ENCODE measurements at regions not wholly inside any gene's neighbourhood (a gene's known extent, or its start where the extent isn't known, plus 50 kb on each side); places are given as distances from the start of the nearest gene placed in this dataset.

DNA sequence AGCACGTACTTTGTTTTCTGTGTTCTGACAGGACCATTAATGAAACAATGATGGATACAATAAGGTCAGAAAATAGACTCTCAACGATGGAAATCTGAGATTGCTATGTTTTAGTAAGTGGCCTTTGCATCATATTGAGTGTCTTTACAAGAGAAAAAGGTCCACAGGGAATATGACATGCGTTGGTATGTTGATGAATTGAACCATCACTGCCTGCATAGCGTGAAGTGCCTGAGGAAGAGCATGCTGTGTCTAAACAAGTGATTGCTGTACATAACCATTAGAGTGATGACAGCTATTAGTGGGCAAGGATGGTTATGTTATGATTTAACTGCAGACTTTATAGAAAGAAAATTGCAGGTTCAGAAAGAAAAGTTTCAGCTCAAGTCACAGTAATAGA is 623.2 kb downstream of the SLITRK5 start:
- in situ Hi-C loops (cut with HindIII; ENCODE audit: low sequenced_read_pairs), result no loop called here
- no peak for DNase-seq (ENCODE audit: low spot score)

- in situ Hi-C loops (cut with HindIII; ENCODE audit: low sequenced_read_pairs), result no loop called here
- DNase-seq (ENCODE audit: low spot score), result no peak
These were observed 632.0 kb downstream of the SLITRK5 start for GRCh38 chr13:88303157-88303556.

- in situ Hi-C loops (cut with HindIII; ENCODE audit: low sequenced_read_pairs), result no loop called here
- DNase-seq (ENCODE audit: low spot score), result no peak
These were observed 632.4 kb downstream of the SLITRK5 start for GRCh38 chr13:88303605-88304004.

DNA sequence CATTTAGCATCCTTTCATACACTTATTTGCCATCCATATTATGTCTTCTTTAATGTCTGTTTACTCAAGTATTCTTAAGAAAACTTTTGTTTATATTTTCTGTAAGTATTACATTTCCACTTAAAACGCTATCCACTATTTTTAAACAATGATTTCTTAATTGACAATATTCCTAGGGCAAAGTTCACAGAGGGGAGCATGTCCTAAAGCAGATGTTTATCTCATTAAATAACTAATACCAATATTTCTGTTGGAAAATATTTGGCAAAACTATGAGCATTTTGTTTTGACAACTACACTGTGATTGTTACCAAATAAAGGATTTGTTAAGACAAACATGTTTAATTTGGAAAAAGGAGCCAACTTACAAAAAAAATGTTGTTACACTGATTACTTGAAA is 643.3 kb downstream of the SLITRK5 start:
- DNase-seq (ENCODE audit: low spot score), result no peak
- in situ Hi-C loops (cut with HindIII; ENCODE audit: low sequenced_read_pairs), result no loop called here

DNA sequence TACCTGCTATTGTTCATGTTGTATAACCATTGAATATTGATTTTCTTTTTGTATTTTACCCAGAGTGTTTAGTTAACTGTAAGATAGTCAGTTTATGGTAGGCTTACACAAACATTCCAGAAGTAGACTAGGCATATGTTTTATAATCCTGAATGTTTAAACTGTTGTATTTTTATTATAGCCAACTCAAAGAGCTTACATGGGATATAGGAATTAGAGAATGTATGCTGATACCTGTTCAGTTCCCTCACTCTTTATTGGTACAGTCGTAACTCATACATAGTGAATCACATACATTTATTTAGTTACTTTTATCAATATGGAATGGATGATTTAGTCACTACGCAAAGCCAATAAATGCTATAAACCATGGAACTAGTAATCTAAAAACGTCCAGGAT is 657.9 kb downstream of the SLITRK5 start:
- DNase-seq (ENCODE audit: low spot score), result no peak
- in situ Hi-C loops (cut with HindIII; ENCODE audit: low sequenced_read_pairs), result no loop called here

DNA sequence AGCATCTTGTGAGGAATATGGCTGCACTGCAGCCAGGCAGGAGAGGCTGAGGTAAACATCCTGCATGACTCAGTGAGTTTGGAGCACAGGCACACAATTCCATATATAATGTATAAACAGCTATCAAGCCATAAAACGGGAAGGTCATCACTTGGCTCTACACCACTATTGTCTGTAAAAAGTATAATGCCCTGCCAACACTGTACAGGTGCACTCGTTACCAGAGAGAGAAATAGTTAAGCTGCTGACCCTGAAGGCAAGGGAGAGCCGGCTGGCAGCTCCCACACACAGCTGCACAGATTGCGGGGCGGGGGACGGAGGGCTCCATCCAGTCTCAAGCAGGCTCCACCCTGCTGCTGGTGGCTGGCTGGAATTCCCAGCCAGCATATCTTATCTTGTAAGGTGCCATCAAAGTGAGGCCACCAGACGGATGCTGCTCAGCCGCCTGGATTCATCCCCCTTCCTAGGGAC is 668.1 kb downstream of the SLITRK5 start:
- DNase-seq (ENCODE audit: low spot score), result no peak
- in situ Hi-C loops (cut with HindIII; ENCODE audit: low sequenced_read_pairs), result no loop called here

DNA sequence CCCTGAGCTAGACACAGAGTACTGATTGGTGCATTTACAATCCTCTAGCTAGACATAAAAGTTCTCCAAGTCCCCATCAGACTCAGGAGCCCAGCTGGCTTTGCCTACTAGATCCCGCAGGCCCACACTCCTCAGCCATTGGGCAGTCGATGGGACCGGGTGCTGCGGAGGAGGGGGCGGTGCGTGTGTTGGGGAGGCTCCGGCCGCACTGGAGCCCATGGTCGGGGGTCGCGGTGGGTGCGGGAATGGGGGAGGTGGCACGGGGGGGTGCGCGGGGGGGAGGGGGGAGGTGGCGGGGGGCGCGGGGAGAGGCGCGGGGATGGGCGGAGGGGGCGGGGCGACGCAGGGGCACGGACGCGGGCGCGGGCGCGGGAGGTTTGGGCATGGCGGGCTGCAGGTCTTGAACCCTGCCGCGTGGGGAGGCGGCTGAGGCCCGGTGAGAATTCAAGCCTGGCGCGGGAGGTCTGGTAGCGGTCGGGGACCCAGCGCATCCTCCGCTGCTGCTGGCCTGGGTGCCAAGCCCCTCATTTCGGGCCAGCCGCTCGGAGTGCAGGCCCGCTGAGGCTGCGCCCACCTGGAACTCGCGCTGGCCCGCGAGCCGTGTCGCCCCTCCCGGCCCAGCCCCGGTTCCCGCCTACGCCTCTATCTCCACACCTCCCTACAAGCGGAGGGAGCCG is 674.1 kb downstream of the SLITRK5 start:
- in situ Hi-C loops (cut with HindIII; ENCODE audit: low sequenced_read_pairs), result no loop called here
- DNase-seq (ENCODE audit: low spot score), result no peak

GRCh38 chr13:88360761-88361160 is 689.6 kb downstream of the SLITRK5 start:
- in situ Hi-C loops (cut with HindIII; ENCODE audit: low sequenced_read_pairs), result no loop called here
- DNase-seq (ENCODE audit: low spot score), result no peak

GRCh38 chr13:88369866-88370265 is 698.7 kb downstream of the SLITRK5 start:
- in situ Hi-C loops (cut with HindIII; ENCODE audit: low sequenced_read_pairs), result no loop called here
- DNase-seq (ENCODE audit: low spot score), result no peak

GRCh38 chr13:88376760-88377388 is 705.7 kb downstream of the SLITRK5 start:
- in situ Hi-C loops (cut with HindIII; ENCODE audit: low sequenced_read_pairs), result no loop called here
- no peak for DNase-seq (ENCODE audit: low spot score)

DNA sequence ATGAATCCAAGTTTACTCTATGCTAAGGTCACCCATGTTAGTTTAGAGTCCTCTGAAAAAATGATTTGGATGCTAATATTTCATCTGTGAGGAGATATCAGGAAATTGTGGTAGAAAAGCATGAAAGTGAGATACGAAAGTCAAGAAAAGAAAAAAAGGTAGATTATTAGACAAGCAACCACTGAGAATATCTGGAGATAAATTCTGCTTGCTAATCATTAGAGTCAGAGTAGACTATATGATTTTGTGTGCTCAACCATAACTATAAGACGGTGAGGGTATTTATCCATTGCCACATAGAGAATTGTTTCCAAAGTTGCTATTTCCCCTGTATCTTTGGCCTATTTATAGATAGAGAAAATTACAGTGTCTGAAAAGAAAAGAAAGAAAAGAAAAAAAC is 706.7 kb downstream of the SLITRK5 start:
- in situ Hi-C loops (cut with HindIII; ENCODE audit: low sequenced_read_pairs), result no loop called here
- no peak for DNase-seq (ENCODE audit: low spot score)

DNA sequence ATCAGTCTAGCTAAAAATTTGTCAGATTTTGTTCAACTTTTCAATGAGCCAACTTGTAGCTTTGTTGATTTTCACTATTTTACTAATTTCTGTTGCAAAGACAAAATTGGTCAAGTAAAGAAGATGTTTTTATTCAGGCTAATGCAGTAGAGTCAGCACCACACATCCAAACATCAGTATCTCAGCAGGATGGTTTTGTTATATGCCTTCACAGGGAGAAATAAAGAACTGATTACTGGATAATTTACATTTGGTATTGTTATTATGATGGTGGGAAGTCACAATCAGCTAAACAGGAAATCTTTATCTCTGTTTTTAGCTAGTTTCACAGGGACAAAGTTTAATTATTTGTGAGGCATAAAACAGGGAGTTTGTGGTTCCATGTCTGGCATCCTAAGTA is 713.4 kb downstream of the SLITRK5 start:
- in situ Hi-C loops (cut with HindIII; ENCODE audit: low sequenced_read_pairs), result no loop called here
- no peak for DNase-seq (ENCODE audit: low spot score)

DNA sequence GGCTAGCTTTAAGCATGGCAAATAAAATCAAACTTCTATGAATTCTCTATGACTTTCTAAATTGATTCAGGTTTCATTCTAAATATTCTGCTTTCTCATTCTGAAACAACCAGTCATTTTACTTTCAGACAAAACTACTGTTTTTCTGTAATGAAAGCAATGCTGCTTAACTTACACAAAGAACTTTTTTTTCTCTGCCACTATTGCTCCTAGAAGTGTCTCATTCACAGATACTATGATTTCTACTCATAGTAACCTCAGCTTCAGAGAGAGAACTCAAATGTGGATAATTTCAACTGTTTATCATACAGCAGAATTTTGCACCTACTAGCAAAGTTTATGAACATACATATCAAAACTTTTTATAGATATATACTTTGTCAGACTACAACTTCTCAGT is 724.6 kb downstream of the SLITRK5 start:
- in situ Hi-C loops (cut with HindIII; ENCODE audit: low sequenced_read_pairs), result no loop called here
- no peak for DNase-seq (ENCODE audit: low spot score)

- in situ Hi-C loops (cut with HindIII; ENCODE audit: low sequenced_read_pairs), result no loop called here
- DNase-seq (ENCODE audit: low spot score), result no peak
These were observed 740.5 kb downstream of the SLITRK5 start for GRCh38 chr13:88411696-88412095.

GRCh38 chr13:88417801-88418200 is 746.6 kb downstream of the SLITRK5 start:
- no peak for DNase-seq (ENCODE audit: low spot score)
- in situ Hi-C loops (cut with HindIII; ENCODE audit: low sequenced_read_pairs), result no loop called here

DNA sequence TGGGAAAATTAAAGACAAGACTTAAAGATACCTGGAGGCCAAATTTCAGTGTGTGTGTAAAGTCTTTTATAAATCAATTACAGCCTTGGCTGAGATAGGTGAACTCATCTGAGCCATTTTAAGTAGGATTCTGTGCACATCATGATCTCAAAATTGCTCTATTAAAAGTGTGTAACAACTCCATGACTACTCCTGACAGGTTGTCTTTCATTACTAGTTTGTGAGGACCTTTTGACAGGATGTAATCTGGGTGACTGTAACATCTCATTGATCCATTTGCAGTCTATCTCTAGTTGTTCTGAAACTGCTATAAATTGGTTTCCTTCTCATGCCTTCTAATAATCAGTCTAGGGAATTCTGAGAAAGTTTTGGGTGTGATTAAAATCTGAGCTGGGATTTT is 753.3 kb downstream of the SLITRK5 start:
- no peak for DNase-seq (ENCODE audit: low spot score)
- in situ Hi-C loops (cut with HindIII; ENCODE audit: low sequenced_read_pairs), result no loop called here

DNA sequence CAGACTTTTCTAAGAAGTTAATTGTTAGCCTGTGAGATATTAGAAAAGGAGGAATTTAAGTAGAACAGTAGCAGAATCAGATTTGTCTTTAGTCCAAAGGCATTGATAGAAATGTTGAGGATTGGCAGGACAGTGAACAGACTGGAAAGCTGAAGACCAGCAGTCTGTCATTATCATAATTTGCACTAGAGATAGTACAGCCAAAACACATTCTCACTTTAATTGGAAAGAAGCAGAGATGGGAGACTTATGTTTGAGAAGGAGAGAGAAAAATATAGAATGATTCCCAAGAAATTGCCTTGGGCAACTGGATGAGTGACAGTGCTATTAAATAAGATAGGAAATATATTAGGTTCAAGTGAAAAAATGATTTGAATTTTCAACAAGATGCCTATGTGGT is 755.5 kb downstream of the SLITRK5 start:
- in situ Hi-C loops (cut with HindIII; ENCODE audit: low sequenced_read_pairs), result no loop called here
- DNase-seq (ENCODE audit: low spot score), result no peak

GRCh38 chr13:88429862-88430261 is 758.7 kb downstream of the SLITRK5 start:
- no peak for DNase-seq (ENCODE audit: low spot score)
- in situ Hi-C loops (cut with HindIII; ENCODE audit: low sequenced_read_pairs), result no loop called here

DNA sequence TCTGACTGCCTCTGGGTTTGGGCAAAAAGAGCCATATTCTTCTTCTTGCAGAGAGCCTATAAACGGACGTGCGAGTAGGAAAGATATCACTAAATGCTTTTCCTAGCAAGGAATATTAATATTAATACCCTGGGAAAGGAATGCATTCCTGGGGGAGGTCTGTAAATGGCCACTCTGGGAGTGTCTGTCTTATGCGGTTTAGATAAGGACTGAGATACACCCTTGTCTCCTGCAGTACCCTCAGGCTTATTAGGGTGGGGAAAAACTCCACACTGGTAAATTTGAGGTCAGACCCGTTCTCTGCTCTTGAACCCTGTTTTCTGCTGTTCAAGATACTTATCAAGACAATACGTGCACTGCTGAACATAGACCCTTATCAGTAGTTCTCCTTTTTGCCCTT is 763.8 kb downstream of the SLITRK5 start:
- in situ Hi-C loops (cut with HindIII; ENCODE audit: low sequenced_read_pairs), result no loop called here
- no peak for DNase-seq (ENCODE audit: low spot score)

DNA sequence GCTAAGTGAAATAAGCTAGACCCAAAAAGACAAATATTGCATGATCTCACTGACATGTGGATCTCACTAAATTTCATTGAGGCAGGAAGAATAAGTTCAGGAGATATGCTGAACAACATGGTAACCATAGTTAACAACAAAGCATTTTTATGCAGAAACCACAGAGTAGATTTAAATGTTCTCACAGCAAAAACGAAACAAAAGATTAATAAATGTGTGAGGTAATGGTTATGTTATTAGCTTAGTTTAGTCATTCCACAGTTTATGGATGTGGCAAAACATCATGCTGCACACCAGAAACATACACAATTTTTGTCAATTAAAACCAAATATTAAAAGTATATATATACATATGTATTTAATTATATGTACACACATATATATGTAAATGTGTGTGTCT is 765.8 kb downstream of the SLITRK5 start:
- in situ Hi-C loops (cut with HindIII; ENCODE audit: low sequenced_read_pairs), result no loop called here
- DNase-seq (ENCODE audit: low spot score), result no peak

GRCh38 chr13:88450515-88450914 is 779.3 kb downstream of the SLITRK5 start:
- in situ Hi-C loops (cut with HindIII; ENCODE audit: low sequenced_read_pairs), result no loop called here
- DNase-seq (ENCODE audit: low spot score), result no peak
